Calu3 (cell line): ENCODE measurements at regions not wholly inside any gene's neighbourhood (a gene's known extent, or its start where the extent isn't known, plus 50 kb on each side); places are given as distances from the start of the nearest gene placed in this dataset.

Experiments used
- BruUV-seq: library from RNA; stranded (reverse); fragments of 400-500 nt; replicated peaks from 2 replicates; lab custom pipeline; 2021; lab: Mats Ljungman, UMichigan
- CTCF ChIA-PET: fragments of 300-600 bp; sonication (Branson Sonifier 250); formaldehyde crosslinking; loops from one replicate; lab custom pipeline; 2022; ENCODE audit warnings: antibody characterized with exemption; lab: Charles Lee
- DNase-seq: peaks from one replicate; pipeline ENCODE4 v3.0.0; 2022
- H3K27ac Mint-ChIP-seq: one replicate; pipeline ENCODE4 v1.8.0; 2022; ENCODE audit warnings: mixed read lengths; ENCODE audit not compliant: unreplicated experiment
- H3K27me3 Mint-ChIP-seq: one replicate; pipeline ENCODE4 v1.8.0; 2022; ENCODE audit warnings: mixed read lengths; ENCODE audit not compliant: unreplicated experiment
- H3K36me3 Mint-ChIP-seq: one replicate; pipeline ENCODE4 v1.8.0; 2022; ENCODE audit warnings: mild to moderate bottlenecking, moderate library complexity, mixed read lengths; ENCODE audit not compliant: insufficient read depth, unreplicated experiment
- H3K4me1 Mint-ChIP-seq: one replicate; pipeline ENCODE4 v1.8.0; 2022; ENCODE audit warnings: mild to moderate bottlenecking, low read depth, mixed read lengths; ENCODE audit not compliant: unreplicated experiment
- H3K4me3 Mint-ChIP-seq: one replicate; pipeline ENCODE4 v1.8.0; 2022; ENCODE audit warnings: mild to moderate bottlenecking, low read depth, moderate library complexity, mixed read lengths; ENCODE audit not compliant: unreplicated experiment
- H3K9me3 Mint-ChIP-seq: one replicate; pipeline ENCODE4 v1.8.0; 2022; ENCODE audit warnings: low read depth, mixed read lengths; ENCODE audit not compliant: unreplicated experiment
- CTCF ChIP-seq: fragments of 200-600 bp; IDR thresholded peaks from one replicate; pipeline ENCODE4 v1.8.0; 2022; ENCODE audit warnings: antibody characterized with exemption; ENCODE audit not compliant: unreplicated experiment
- intact Hi-C: fragments of 100-400 bp; cut with micrococcal nuclease; formaldehyde crosslinking; loops from one replicate; pipeline ENCODE4 v1.10.0; 2022; ENCODE audit not compliant: unreplicated experiment

GRCh38 chr5:155974369-155974768, 352.6 kb upstream of the SGCD start:
- Mint-ChIP-seq H3K36me3 (no peaks in the 10 kb centered on the region), H3K4me3 (no peak overlapping the region), H3K27me3 (no peaks in the 10 kb centered on the region), H3K9me3 (peaks cover 7% of the 10 kb centered on the region), H3K4me1 (no peaks in the 10 kb centered on the region), H3K27ac (no peak overlapping the region)
- no peak for DNase-seq
- TF ChIP-seq CTCF = no peak
- CTCF ChIA-PET = no interaction called here
- BruUV-seq = no TSS peak
- intact Hi-C loops = no loop called here

GRCh38 chr5:155978850-155979249, 348.1 kb upstream of the SGCD start:
- Mint-ChIP-seq H3K27ac (no peak overlapping the region), H3K9me3 (peaks cover 12% of the 10 kb centered on the region), H3K4me1 (no peaks in the 10 kb centered on the region), H3K4me3 (no peak overlapping the region), H3K27me3 (peaks cover 22% of the 10 kb centered on the region), H3K36me3 (no peaks in the 10 kb centered on the region)
- no peak for DNase-seq
- CTCF ChIA-PET = interaction anchor here (0.6 kb wide), 1 partner anchor 579 kb away, joined by 3 read pairs; no protein-coding TSS in a partner anchor
- no peak for TF ChIP-seq CTCF
- intact Hi-C loops = no loop called here
- BruUV-seq = no TSS peak

- no peak overlapping the region for H3K27ac Mint-ChIP-seq
- no peak for TF ChIP-seq CTCF
- intact Hi-C loops = no loop called here
- BruUV-seq = no TSS peak
- H3K4me1 Mint-ChIP-seq = no peaks in the 10 kb centered on the region
- DNase-seq = no peak
- peaks cover 20% of the 10 kb centered on the region for H3K9me3 Mint-ChIP-seq
- H3K4me3 Mint-ChIP-seq = no peak overlapping the region
- CTCF ChIA-PET = no interaction called here
- peaks cover 22% of the 10 kb centered on the region for H3K27me3 Mint-ChIP-seq
- H3K36me3 Mint-ChIP-seq = no peaks in the 10 kb centered on the region
Observed at GRCh38 chr5:155982354-155982753, 344.6 kb upstream of the SGCD start.

- no peak for TF ChIP-seq CTCF
- H3K4me3 Mint-ChIP-seq = no peak overlapping the region
- intact Hi-C loops = no loop called here
- H3K4me1 Mint-ChIP-seq = no peaks in the 10 kb centered on the region
- peaks cover 22% of the 10 kb centered on the region for H3K27me3 Mint-ChIP-seq
- peaks cover 24% of the 10 kb centered on the region for H3K9me3 Mint-ChIP-seq
- CTCF ChIA-PET = no interaction called here
- DNase-seq = no peak
- H3K27ac Mint-ChIP-seq = no peak overlapping the region
- no peaks in the 10 kb centered on the region for H3K36me3 Mint-ChIP-seq
- BruUV-seq = no TSS peak
Observed at GRCh38 chr5:155983954-155984353, 343.0 kb upstream of the SGCD start.
